GM18868 (cell line): ENCODE measurements at regions not wholly inside any gene's neighbourhood (a gene's known extent, or its start where the extent isn't known, plus 50 kb on each side); places are given as distances from the start of the nearest gene placed in this dataset.
"Not testable (repeated sequence)": the region's sequence is repeated elsewhere in the genome, so short reads cannot be mapped to it uniquely, and the experiment has no call there.

Experiments used
- ATAC-seq: cut with Tn5 transposase; IDR thresholded peaks from one replicate; pipeline ENCODE4 v1.9.1; 2021; ENCODE audit warnings: mild to moderate bottlenecking, moderate library complexity; ENCODE audit not compliant: unreplicated experiment

GRCh38 chr4:53959343-53960120 lies 104.9 kb downstream of the CHIC2 start:
- ATAC-seq = no peak

- no peak for ATAC-seq
Measured at GRCh38 chr4:53956454-53956853, 108.0 kb downstream of the CHIC2 start.

- ATAC-seq = no peak
Measured at GRCh38 chr4:53956053-53956452, 108.4 kb downstream of the CHIC2 start.

GRCh38 chr4:53951414-53951813 lies 113.0 kb downstream of the CHIC2 start:
- ATAC-seq = no peak

GRCh38 chr4:53943345-53944085 lies 120.9 kb downstream of the CHIC2 start:
- ATAC-seq = no peak

- no peak for ATAC-seq
Measured at GRCh38 chr4:53942712-53943111, 121.7 kb downstream of the CHIC2 start.

GRCh38 chr4:53941331-53941730 lies 123.1 kb downstream of the CHIC2 start:
- ATAC-seq = no peak

GRCh38 chr4:53939892-53940291 lies 124.5 kb downstream of the CHIC2 start:
- ATAC-seq = not testable (repeated sequence)

- no peak for ATAC-seq
Measured at GRCh38 chr4:53937918-53938317, 126.5 kb downstream of the CHIC2 start.

- no peak for ATAC-seq
Measured at GRCh38 chr4:53937327-53937726, 127.1 kb downstream of the CHIC2 start.

GRCh38 chr4:53935780-53936179 lies 128.6 kb downstream of the CHIC2 start:
- no peak for ATAC-seq

- ATAC-seq = no peak
Measured at GRCh38 chr4:53932796-53933610, 131.4 kb downstream of the CHIC2 start.

GRCh38 chr4:53931461-53931961 lies 132.9 kb downstream of the CHIC2 start:
- ATAC-seq = no peak

GRCh38 chr4:53929955-53930798 lies 134.2 kb downstream of the CHIC2 start:
- ATAC-seq = peak; percentile 85

- no peak for ATAC-seq
Measured at GRCh38 chr4:53929311-53929710, 135.1 kb downstream of the CHIC2 start.

GRCh38 chr4:53928825-53929224 lies 135.6 kb downstream of the CHIC2 start:
- ATAC-seq = no peak

GRCh38 chr4:53925050-53925605 lies 139.3 kb downstream of the CHIC2 start:
- no peak for ATAC-seq

- ATAC-seq = no peak
Measured at GRCh38 chr4:53924333-53925049, 139.9 kb downstream of the CHIC2 start.

- ATAC-seq = no peak
Measured at GRCh38 chr4:53923921-53924320, 140.5 kb downstream of the CHIC2 start.
